Glomerular endothelial cell (primary cell): ENCODE measurements at regions not wholly inside any gene's neighbourhood (a gene's known extent, or its start where the extent isn't known, plus 50 kb on each side); places are given as distances from the start of the nearest gene placed in this dataset.
"Not testable (repeated sequence)": the region's sequence is repeated elsewhere in the genome, so short reads cannot be mapped to it uniquely, and the experiment has no call there.

ENCODE experiments used
- DNase-seq: peaks from one replicate; pipeline ENCODE4 v3.0.0-alpha.2; 2011; ENCODE audit warnings: low read depth, low spot score; ENCODE audit errors: extremely low read depth

DNA sequence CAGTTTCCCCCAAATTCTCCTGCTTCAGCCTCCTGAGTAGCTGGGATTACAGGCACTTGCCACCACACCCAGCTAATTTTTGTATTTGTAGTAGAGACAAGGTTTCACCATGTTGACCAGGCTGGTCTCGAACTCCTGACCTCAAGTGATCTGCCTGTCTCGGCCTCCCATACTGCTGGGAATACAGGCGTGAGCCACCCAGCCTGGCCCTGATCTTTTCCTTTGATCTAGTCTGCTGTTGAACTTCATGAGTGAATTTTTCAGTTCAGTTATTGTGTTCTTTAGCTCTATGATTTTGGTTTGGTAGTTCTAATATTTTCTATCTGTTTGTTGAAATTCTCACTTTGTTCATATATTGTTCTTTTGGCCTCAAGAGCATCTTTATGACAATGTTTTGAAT lies 83.4 kb upstream of the RAP2C start:
- not testable (repeated sequence) for DNase-seq

DNA sequence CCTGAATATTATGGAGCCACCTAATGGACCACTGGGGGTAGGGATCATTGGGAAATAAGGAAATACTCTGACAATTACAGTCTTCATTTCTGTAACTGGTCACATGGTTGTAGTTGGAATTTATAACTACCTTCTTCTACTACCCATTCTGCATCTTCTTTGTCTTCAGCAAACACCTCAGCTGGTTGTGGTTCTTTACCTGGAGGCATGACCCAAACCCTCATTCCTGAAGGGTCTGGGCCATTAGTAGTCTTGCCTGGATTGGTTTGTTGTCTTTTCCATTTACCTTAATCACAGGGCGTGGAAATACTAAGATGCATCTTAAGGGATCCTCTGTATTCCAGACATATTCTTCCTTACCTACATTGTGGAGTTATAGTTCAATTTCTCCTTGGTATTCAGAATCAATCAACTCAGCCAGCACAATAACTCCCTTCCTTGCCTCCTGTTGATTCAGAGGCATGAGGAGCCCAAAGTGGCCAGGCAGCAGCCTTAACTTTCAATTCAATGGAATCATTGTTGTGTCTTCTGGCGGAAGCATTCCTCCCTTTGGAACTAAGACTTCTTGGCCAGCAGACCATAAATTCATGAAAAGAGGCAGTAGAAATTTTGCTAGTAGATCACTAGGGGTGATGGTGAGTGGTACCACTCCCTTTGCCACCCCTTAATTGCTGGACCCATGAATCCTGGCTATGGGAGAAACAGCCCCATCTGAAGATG lies 75.7 kb upstream of the RAP2C start:
- no peak for DNase-seq

- no peak for DNase-seq
Observed at GRCh38 chrX:132294192-132294591, 74.9 kb upstream of the RAP2C start.

DNA sequence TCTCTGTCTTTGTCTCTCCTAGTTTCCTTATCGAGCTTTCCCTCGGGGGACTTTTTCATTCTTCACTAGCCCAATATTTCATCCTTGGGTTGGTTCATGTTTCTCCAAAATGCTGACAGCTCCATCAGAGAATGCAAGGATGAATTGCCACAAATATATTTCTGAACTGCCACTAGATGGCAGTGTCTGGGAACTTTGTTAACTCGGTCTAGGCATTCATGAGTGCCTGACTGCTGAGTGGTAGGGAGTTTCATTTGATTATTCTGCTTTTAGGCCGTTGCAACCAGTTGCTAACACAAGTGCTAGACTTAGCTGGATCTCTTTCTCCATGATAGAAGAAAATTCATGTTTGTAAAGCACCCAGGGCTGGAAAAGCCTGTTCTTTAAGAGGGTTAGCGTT lies 73.5 kb upstream of the RAP2C start:
- DNase-seq: peak; percentile 18

GRCh38 chrX:132277953-132278614 lies 58.8 kb upstream of the RAP2C start:
- DNase-seq: no peak

- DNase-seq: no peak
Observed at GRCh38 chrX:132272826-132273225, 53.6 kb upstream of the RAP2C start.

- no peak for DNase-seq
Observed at GRCh38 chrX:132271311-132271778, 52.1 kb upstream of the RAP2C start.

- no peak for DNase-seq
Observed at GRCh38 chrX:132270699-132271098, 51.5 kb upstream of the RAP2C start.

DNA sequence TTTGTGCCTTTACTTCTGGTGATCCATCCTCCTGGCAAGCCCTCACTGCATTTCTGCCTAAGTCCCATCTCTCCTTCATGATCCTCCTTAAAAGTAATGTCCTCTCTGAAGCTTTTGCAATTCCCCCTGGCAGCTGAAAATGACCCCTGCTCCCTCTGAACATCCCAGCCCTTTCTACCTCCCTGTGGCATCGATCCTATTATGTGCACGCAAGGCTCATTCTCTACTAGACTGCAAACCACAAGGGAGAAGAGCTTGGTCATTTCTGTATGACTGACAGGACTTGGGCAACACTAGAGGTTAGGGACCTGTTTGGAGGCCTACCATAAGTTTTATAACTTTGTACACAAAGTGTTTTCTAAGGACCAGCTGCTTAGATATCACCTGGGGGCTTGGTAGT lies 50.8 kb upstream of the RAP2C start:
- DNase-seq: no peak
